Endothelial cell (in vitro differentiated cells): ENCODE measurements at regions not wholly inside any gene's neighbourhood (a gene's known extent, or its start where the extent isn't known, plus 50 kb on each side); places are given as distances from the start of the nearest gene placed in this dataset.

Experiments
- DNase-seq: peaks from one replicate; pipeline ENCODE4 v3.0.0; 2021; ENCODE audit warnings: low spot score
- H3K27ac Mint-ChIP-seq: one replicate; pipeline ENCODE4 v1.8.0; 2021; ENCODE audit warnings: mixed read lengths, inconsistent platforms; ENCODE audit not compliant: unreplicated experiment
- H3K27me3 Mint-ChIP-seq: one replicate; pipeline ENCODE4 v1.8.0; 2021; ENCODE audit warnings: mild to moderate bottlenecking, moderate library complexity, mixed read lengths, inconsistent platforms; ENCODE audit not compliant: unreplicated experiment
- H3K36me3 Mint-ChIP-seq: one replicate; pipeline ENCODE4 v1.8.0; 2021; ENCODE audit warnings: mild to moderate bottlenecking, low read depth, mixed read lengths, inconsistent platforms; ENCODE audit not compliant: unreplicated experiment
- H3K4me1 Mint-ChIP-seq: one replicate; pipeline ENCODE4 v1.8.0; 2021; ENCODE audit warnings: mild to moderate bottlenecking, mixed read lengths, inconsistent platforms; ENCODE audit not compliant: unreplicated experiment
- H3K4me3 Mint-ChIP-seq: one replicate; pipeline ENCODE4 v1.8.0; 2021; ENCODE audit warnings: mild to moderate bottlenecking, mixed read lengths, inconsistent platforms; ENCODE audit not compliant: unreplicated experiment
- H3K9me3 Mint-ChIP-seq: one replicate; pipeline ENCODE4 v1.8.0; 2021; ENCODE audit warnings: mixed read lengths, inconsistent platforms; ENCODE audit not compliant: unreplicated experiment
- CTCF ChIP-seq: fragments of 200-600 bp; sonication (generic); IDR thresholded peaks from one replicate; pipeline ENCODE4 v1.5.0; 2021; ENCODE audit warnings: antibody characterized with exemption; ENCODE audit not compliant: unreplicated experiment

DNA sequence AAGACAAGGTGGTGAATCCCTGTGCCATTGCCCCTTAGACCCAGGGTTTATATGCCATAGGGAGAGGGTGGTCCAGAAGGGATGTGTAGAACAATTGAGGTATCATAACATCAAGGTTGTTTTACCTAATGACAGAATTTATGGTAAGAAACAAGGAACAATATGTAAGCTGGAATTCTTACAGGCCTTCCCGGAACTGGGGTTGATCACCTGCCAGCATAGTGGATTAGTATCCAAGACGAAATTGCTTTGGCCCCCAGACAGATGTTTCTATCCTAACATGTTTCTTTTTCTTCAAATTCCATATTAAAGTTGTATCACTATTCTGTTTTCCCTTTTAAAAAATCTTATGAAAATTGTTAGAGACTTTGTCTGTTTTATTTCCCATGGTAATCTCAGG, 343.8 kb upstream of the ANO3 start:
- Mint-ChIP-seq H3K36me3 (no peaks in the 10 kb centered on the region), H3K4me1 (no peaks in the 10 kb centered on the region), H3K9me3 (no peaks in the 10 kb centered on the region), H3K4me3 (no peak overlapping the region), H3K27me3 (no peaks in the 10 kb centered on the region), H3K27ac (no peak overlapping the region)
- no peak for TF ChIP-seq CTCF
- DNase-seq: no peak

GRCh38 chr11:25990406-25990805, 341.5 kb upstream of the ANO3 start:
- DNase-seq: no peak
- TF ChIP-seq CTCF: no peak
- H3K9me3 Mint-ChIP-seq: no peaks in the 10 kb centered on the region
- H3K4me3 Mint-ChIP-seq: no peak overlapping the region
- no peaks in the 10 kb centered on the region for H3K27me3 Mint-ChIP-seq
- H3K4me1 Mint-ChIP-seq: no peaks in the 10 kb centered on the region
- no peak overlapping the region for H3K27ac Mint-ChIP-seq
- no peaks in the 10 kb centered on the region for H3K36me3 Mint-ChIP-seq

- DNase-seq: no peak
- H3K4me3 Mint-ChIP-seq: no peak overlapping the region
- no peak for TF ChIP-seq CTCF
- H3K27ac Mint-ChIP-seq: no peak overlapping the region
- no peaks in the 10 kb centered on the region for H3K36me3 Mint-ChIP-seq
- H3K4me1 Mint-ChIP-seq: no peaks in the 10 kb centered on the region
- H3K27me3 Mint-ChIP-seq: no peaks in the 10 kb centered on the region
- no peaks in the 10 kb centered on the region for H3K9me3 Mint-ChIP-seq
Measured at GRCh38 chr11:25991476-25991875, 340.5 kb upstream of the ANO3 start.

DNA sequence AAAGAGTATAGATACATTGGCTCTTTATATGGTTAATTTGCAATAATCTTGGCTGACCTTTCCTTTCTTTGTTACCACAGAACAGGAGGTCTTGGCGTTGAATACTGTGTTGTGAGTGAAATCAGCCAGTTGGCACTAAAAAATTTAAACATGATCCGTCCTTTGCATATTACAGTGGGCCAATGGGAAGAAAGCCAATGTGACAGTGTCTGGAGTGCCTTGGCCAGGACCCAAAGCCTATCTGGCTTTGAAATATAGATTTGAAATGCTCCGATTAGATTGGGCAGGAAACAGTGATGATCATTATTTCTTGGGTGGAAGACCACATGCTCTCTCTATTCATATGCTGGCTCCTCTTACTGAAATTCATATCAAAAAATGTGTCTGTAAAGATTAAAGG, 339.6 kb upstream of the ANO3 start:
- no peak overlapping the region for H3K4me3 Mint-ChIP-seq
- no peaks in the 10 kb centered on the region for H3K27me3 Mint-ChIP-seq
- DNase-seq: no peak
- H3K27ac Mint-ChIP-seq: no peak overlapping the region
- no peak for TF ChIP-seq CTCF
- no peaks in the 10 kb centered on the region for H3K4me1 Mint-ChIP-seq
- H3K9me3 Mint-ChIP-seq: no peaks in the 10 kb centered on the region
- H3K36me3 Mint-ChIP-seq: no peaks in the 10 kb centered on the region

- DNase-seq: no peak
- Mint-ChIP-seq H3K4me1 (no peaks in the 10 kb centered on the region), H3K36me3 (no peaks in the 10 kb centered on the region), H3K27ac (no peak overlapping the region), H3K9me3 (no peaks in the 10 kb centered on the region), H3K4me3 (no peak overlapping the region), H3K27me3 (no peaks in the 10 kb centered on the region)
- TF ChIP-seq CTCF: no peak
Measured at GRCh38 chr11:25993016-25993415, 338.9 kb upstream of the ANO3 start.
